GM12873 (cell line): ENCODE measurements at regions not wholly inside any gene's neighbourhood (a gene's known extent, or its start where the extent isn't known, plus 50 kb on each side); places are given as distances from the start of the nearest gene placed in this dataset.

ENCODE experiments used
- CTCF ChIP-seq: IDR thresholded peaks from 2 replicates; pipeline ENCODE4 v1.5.1; 2012; ENCODE audit warnings: low read depth, mild to moderate bottlenecking, moderate library complexity, low read length, control low read depth; ENCODE audit not compliant: insufficient read depth; ENCODE audit errors: missing control alignments

GRCh38 chr1:43038232-43038935 lies 79.7 kb upstream of the SLC2A1 start:
- TF ChIP-seq CTCF: no peak

- no peak for TF ChIP-seq CTCF
Measured at GRCh38 chr1:43037466-43037865, 78.8 kb upstream of the SLC2A1 start.

- TF ChIP-seq CTCF: no peak
Measured at GRCh38 chr1:43036932-43037331, 78.3 kb upstream of the SLC2A1 start.

GRCh38 chr1:43035821-43036741 lies 77.4 kb upstream of the SLC2A1 start:
- no peak for TF ChIP-seq CTCF

GRCh38 chr1:43034778-43035177 lies 76.1 kb upstream of the SLC2A1 start:
- TF ChIP-seq CTCF: no peak

- TF ChIP-seq CTCF: no peak
Measured at GRCh38 chr1:43034195-43034658, 75.6 kb upstream of the SLC2A1 start.

GRCh38 chr1:43031316-43032203 lies 72.9 kb upstream of the SLC2A1 start:
- no peak for TF ChIP-seq CTCF
